HG02588 (cell line): ENCODE measurements at regions not wholly inside any gene's neighbourhood (a gene's known extent, or its start where the extent isn't known, plus 50 kb on each side); places are given as distances from the start of the nearest gene placed in this dataset.
"Not testable (repeated sequence)": the region's sequence is repeated elsewhere in the genome, so short reads cannot be mapped to it uniquely, and the experiment has no call there.

Experiments
- ATAC-seq: cut with Tn5 transposase; IDR thresholded peaks from one replicate; pipeline ENCODE4 v1.9.1; 2021; ENCODE audit warnings: mild to moderate bottlenecking, moderate library complexity; ENCODE audit not compliant: unreplicated experiment

- ATAC-seq, result no peak
These were observed 120.5 kb upstream of the RUNX1 start for GRCh38 chr21:35169574-35169973.

- no peak for ATAC-seq
These were observed 119.6 kb upstream of the RUNX1 start for GRCh38 chr21:35168735-35169134.

- ATAC-seq, result no peak
These were observed 115.9 kb upstream of the RUNX1 start for GRCh38 chr21:35164971-35165483.

- no peak for ATAC-seq
These were observed 115.3 kb upstream of the RUNX1 start for GRCh38 chr21:35164380-35164779.

- no peak for ATAC-seq
These were observed 114.3 kb upstream of the RUNX1 start for GRCh38 chr21:35163411-35163810.

GRCh38 chr21:35162831-35163230, 113.7 kb upstream of the RUNX1 start:
- ATAC-seq, result no peak

- ATAC-seq, result no peak
These were observed 110.8 kb upstream of the RUNX1 start for GRCh38 chr21:35159881-35160280.

- not testable (repeated sequence) for ATAC-seq
These were observed 108.3 kb upstream of the RUNX1 start for GRCh38 chr21:35157374-35157773.

GRCh38 chr21:35156293-35157278, 107.5 kb upstream of the RUNX1 start:
- ATAC-seq, result no peak

- ATAC-seq, result no peak
These were observed 105.7 kb upstream of the RUNX1 start for GRCh38 chr21:35154788-35155187.

- no peak for ATAC-seq
These were observed 104.6 kb upstream of the RUNX1 start for GRCh38 chr21:35153671-35154070.

GRCh38 chr21:35150562-35151226, 101.6 kb upstream of the RUNX1 start:
- no peak for ATAC-seq

GRCh38 chr21:35149698-35150097, 100.6 kb upstream of the RUNX1 start:
- ATAC-seq, result no peak

- no peak for ATAC-seq
These were observed 98.3 kb upstream of the RUNX1 start for GRCh38 chr21:35147439-35147838.

GRCh38 chr21:35145626-35146233, 96.6 kb upstream of the RUNX1 start:
- ATAC-seq, result no peak

- no peak for ATAC-seq
These were observed 95.9 kb upstream of the RUNX1 start for GRCh38 chr21:35144978-35145377.

- no peak for ATAC-seq
These were observed 93.1 kb upstream of the RUNX1 start for GRCh38 chr21:35142036-35142815.

GRCh38 chr21:35139382-35139715, 90.2 kb upstream of the RUNX1 start:
- no peak for ATAC-seq

- no peak for ATAC-seq
These were observed 89.7 kb upstream of the RUNX1 start for GRCh38 chr21:35138665-35139381.

- no peak for ATAC-seq
These were observed 87.6 kb upstream of the RUNX1 start for GRCh38 chr21:35136586-35137219.
